ENCODE measurements at regions not wholly inside any gene's neighbourhood (a gene's known extent, or its start where the extent isn't known, plus 50 kb on each side); places are given as distances from the start of the nearest gene placed in this dataset.

DNA sequence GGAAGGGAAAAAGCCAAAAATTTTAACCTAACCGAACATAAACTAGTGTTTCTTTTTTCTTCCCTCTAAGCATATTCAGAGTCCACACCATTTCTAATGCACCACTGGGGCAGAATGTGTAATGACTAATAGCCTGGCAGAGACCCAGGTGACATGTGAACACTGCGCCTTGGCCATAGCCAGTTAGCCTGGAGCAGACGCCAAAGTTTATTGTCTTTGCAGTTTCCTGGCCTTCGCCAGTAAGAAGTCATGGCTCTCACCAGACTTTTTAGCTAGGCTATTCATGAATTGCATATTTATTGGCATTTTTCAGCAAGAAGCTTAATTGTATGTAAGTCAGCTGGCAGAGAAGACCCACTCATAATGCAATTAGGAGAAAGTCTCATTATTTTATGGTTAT lies 182.8 kb upstream of the SLC27A6 start:
- no TSS peak for BruUV-seq (replicated peaks)
- Histone ChIP-seq H3K27ac (ENCODE audit: low read length) (no peak overlapping the region), H3K27me3 (ENCODE audit: control insufficient read depth, insufficient read depth, low read length) (no peaks in the 10 kb centered on the region), H3K9me3 (ENCODE audit: control insufficient read depth, insufficient read depth, low read depth, low read length) (no peaks in the 10 kb centered on the region), H3K4me3 (ENCODE audit: low read depth in 2 of 2, low read length in 2 of 2) (no peak overlapping the region), H3K4me1 (ENCODE audit: control insufficient read depth, insufficient read depth, low read length) (no peaks in the 10 kb centered on the region), H3K36me3 (ENCODE audit: control insufficient read depth, insufficient read depth, low read length) (no peaks in the 10 kb centered on the region)
- intact Hi-C loops (cut with micrococcal nuclease; ENCODE audit: unreplicated experiment), result no loop called here
- POLR2A ChIA-PET, result no interaction called here
- CTCF ChIA-PET, result no interaction called here
- TF ChIP-seq, protein P1, sequence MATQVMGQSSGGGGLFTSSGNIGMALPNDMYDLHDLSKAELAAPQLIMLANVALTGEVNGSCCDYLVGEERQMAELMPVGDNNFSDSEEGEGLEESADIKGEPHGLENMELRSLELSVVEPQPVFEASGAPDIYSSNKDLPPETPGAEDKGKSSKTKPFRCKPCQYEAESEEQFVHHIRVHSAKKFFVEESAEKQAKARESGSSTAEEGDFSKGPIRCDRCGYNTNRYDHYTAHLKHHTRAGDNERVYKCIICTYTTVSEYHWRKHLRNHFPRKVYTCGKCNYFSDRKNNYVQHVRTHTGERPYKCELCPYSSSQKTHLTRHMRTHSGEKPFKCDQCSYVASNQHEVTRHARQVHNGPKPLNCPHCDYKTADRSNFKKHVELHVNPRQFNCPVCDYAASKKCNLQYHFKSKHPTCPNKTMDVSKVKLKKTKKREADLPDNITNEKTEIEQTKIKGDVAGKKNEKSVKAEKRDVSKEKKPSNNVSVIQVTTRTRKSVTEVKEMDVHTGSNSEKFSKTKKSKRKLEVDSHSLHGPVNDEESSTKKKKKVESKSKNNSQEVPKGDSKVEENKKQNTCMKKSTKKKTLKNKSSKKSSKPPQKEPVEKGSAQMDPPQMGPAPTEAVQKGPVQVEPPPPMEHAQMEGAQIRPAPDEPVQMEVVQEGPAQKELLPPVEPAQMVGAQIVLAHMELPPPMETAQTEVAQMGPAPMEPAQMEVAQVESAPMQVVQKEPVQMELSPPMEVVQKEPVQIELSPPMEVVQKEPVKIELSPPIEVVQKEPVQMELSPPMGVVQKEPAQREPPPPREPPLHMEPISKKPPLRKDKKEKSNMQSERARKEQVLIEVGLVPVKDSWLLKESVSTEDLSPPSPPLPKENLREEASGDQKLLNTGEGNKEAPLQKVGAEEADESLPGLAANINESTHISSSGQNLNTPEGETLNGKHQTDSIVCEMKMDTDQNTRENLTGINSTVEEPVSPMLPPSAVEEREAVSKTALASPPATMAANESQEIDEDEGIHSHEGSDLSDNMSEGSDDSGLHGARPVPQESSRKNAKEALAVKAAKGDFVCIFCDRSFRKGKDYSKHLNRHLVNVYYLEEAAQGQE (IDR thresholded peaks at IDR 0.05; ENCODE audit: insufficient read depth in 1 of 2, low read depth in 2 of 2, low read length in 1 of 2), result no peak
- TF ChIP-seq TCF7L2 (IDR thresholded peaks at IDR 0.05; ENCODE audit: low read depth, low read length) (no peak), SIN3A (IDR thresholded peaks at IDR 0.05; ENCODE audit: borderline replicate concordance, insufficient read depth, low read depth, low read length) (no peak), POLR2AphosphoS5 (IDR thresholded peaks at IDR 0.05; ENCODE audit: low read depth, low read length) (no peak)
- TF ChIP-seq, protein P2, sequence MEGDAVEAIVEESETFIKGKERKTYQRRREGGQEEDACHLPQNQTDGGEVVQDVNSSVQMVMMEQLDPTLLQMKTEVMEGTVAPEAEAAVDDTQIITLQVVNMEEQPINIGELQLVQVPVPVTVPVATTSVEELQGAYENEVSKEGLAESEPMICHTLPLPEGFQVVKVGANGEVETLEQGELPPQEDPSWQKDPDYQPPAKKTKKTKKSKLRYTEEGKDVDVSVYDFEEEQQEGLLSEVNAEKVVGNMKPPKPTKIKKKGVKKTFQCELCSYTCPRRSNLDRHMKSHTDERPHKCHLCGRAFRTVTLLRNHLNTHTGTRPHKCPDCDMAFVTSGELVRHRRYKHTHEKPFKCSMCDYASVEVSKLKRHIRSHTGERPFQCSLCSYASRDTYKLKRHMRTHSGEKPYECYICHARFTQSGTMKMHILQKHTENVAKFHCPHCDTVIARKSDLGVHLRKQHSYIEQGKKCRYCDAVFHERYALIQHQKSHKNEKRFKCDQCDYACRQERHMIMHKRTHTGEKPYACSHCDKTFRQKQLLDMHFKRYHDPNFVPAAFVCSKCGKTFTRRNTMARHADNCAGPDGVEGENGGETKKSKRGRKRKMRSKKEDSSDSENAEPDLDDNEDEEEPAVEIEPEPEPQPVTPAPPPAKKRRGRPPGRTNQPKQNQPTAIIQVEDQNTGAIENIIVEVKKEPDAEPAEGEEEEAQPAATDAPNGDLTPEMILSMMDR (IDR thresholded peaks at IDR 0.05), result no peak
- no peak for ATAC-seq
- in situ Hi-C loops (cut with HindIII; ENCODE audit: low pct_unique_long_range_greater_than_20kb, low sequenced_read_pairs), result no loop called here
- DNase-seq (ENCODE audit: low read depth, low spot score), result no peak

GRCh38 chr5:128784726-128785125 lies 180.6 kb upstream of the SLC27A6 start:
- Histone ChIP-seq H3K4me3 (ENCODE audit: low read depth in 2 of 2, low read length in 2 of 2) (no peak overlapping the region), H3K27me3 (ENCODE audit: control insufficient read depth, insufficient read depth, low read length) (no peaks in the 10 kb centered on the region), H3K9me3 (ENCODE audit: control insufficient read depth, insufficient read depth, low read depth, low read length) (no peaks in the 10 kb centered on the region), H3K4me1 (ENCODE audit: control insufficient read depth, insufficient read depth, low read length) (no peaks in the 10 kb centered on the region), H3K36me3 (ENCODE audit: control insufficient read depth, insufficient read depth, low read length) (no peaks in the 10 kb centered on the region), H3K27ac (ENCODE audit: low read length) (no peak overlapping the region)
- no TSS peak for BruUV-seq (replicated peaks)
- DNase-seq (ENCODE audit: low read depth, low spot score), result no peak
- ChIA-PET POLR2A (no interaction called here), CTCF (no interaction called here)
- in situ Hi-C loops (cut with HindIII; ENCODE audit: low pct_unique_long_range_greater_than_20kb, low sequenced_read_pairs) (no loop called here), intact Hi-C loops (cut with micrococcal nuclease; ENCODE audit: unreplicated experiment) (no loop called here)
- ATAC-seq, result no peak
- TF ChIP-seq, protein P2 (IDR thresholded peaks at IDR 0.05), result no peak
- TF ChIP-seq, protein P1 (IDR thresholded peaks at IDR 0.05; ENCODE audit: insufficient read depth in 1 of 2, low read depth in 2 of 2, low read length in 1 of 2), result no peak
- TF ChIP-seq TCF7L2 (IDR thresholded peaks at IDR 0.05; ENCODE audit: low read depth, low read length), result no peak
- no peak for TF ChIP-seq SIN3A (IDR thresholded peaks at IDR 0.05; ENCODE audit: borderline replicate concordance, insufficient read depth, low read depth, low read length)
- no peak for TF ChIP-seq POLR2AphosphoS5 (IDR thresholded peaks at IDR 0.05; ENCODE audit: low read depth, low read length)
